GM12874 (cell line): ENCODE measurements at regions not wholly inside any gene's neighbourhood (a gene's known extent, or its start where the extent isn't known, plus 50 kb on each side); places are given as distances from the start of the nearest gene placed in this dataset.

ENCODE experiments used
- TF ChIP-seq, protein P1 (sequence below): IDR thresholded peaks from 2 replicates; pipeline ENCODE4 v1.5.1; 2011; ENCODE audit warnings: low read depth, mild to moderate bottlenecking, control low read depth, low read length, moderate library complexity; ENCODE audit not compliant: insufficient read depth

DNA sequence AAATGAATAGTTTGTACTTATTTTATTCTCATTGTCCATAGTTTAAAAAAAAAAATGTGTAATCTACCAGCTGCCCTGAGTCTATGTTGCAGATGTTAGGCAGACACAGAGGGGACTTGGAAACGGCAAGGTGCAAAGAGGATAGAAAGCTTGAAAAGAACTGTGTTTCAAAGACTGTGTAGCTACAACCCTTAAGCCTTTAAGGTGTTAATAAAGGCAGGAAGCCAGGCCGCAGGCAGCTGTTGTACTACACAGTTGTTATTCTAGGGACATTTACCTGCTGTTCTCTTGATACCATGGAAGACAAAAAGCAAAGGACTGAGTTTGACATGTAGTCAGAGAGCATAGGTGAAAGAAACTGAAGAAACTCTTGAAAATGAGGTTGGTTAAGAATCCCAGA lies 440.0 kb downstream of the TUSC7 start:
- TF ChIP-seq, protein P1, sequence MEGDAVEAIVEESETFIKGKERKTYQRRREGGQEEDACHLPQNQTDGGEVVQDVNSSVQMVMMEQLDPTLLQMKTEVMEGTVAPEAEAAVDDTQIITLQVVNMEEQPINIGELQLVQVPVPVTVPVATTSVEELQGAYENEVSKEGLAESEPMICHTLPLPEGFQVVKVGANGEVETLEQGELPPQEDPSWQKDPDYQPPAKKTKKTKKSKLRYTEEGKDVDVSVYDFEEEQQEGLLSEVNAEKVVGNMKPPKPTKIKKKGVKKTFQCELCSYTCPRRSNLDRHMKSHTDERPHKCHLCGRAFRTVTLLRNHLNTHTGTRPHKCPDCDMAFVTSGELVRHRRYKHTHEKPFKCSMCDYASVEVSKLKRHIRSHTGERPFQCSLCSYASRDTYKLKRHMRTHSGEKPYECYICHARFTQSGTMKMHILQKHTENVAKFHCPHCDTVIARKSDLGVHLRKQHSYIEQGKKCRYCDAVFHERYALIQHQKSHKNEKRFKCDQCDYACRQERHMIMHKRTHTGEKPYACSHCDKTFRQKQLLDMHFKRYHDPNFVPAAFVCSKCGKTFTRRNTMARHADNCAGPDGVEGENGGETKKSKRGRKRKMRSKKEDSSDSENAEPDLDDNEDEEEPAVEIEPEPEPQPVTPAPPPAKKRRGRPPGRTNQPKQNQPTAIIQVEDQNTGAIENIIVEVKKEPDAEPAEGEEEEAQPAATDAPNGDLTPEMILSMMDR: no peak

DNA sequence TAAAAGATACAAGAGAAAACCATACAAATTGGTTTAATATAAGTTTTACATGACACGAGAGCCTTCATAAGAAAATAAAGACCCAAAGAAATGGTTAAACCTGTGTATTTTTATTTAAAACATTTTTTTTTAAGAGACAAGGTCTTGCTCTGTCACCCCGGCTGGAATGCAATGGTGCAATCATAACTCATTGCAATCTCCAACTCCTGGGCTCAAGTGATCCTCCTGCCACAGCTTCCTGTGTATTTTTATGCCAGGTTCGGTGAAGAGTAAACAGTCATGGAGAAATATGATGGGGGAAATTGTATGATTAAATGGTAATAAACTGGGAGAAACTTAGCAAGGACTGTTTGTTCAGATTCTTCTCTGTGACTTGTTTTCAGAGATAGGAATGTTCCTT lies 441.0 kb downstream of the TUSC7 start:
- TF ChIP-seq, protein P1: no peak

DNA sequence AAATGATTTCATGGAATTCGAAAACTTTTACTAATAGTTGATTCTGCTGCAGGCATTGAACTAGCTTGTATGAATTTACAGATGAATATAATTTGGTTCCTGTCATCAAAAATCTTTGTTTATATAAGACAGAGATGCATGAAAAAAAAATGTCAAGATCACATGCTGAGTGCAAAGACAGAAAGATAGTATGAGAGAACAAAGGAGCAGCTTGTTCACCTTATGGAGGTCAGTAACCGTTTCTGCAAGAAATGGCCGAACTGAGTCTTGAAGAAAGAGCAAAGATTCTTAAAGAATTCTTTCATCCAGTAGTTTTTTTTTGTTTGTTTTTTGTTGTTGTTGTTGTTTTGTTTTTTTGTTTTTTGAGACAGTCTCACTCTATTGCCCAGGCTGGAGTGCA lies 450.6 kb downstream of the TUSC7 start:
- TF ChIP-seq, protein P1: no peak

DNA sequence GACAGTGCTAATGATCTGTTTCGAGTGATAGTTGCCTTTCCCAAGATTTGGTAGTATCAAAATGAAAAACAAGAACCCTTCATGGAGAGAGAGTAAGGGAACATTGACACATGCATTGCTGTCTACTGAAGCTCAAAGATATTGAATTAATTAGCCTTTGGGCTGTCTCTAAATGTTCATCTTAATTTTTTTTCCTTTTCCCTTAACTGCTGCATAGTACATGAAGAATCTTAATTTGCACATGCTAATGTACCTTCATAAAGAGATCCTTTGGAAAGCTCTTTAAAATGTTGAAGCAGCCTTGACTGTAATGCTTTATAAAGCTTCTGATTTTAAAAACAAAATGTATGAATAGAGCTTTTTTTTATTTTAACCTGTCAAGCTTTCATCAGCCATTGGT lies 452.2 kb downstream of the TUSC7 start:
- TF ChIP-seq, protein P1: no peak

DNA sequence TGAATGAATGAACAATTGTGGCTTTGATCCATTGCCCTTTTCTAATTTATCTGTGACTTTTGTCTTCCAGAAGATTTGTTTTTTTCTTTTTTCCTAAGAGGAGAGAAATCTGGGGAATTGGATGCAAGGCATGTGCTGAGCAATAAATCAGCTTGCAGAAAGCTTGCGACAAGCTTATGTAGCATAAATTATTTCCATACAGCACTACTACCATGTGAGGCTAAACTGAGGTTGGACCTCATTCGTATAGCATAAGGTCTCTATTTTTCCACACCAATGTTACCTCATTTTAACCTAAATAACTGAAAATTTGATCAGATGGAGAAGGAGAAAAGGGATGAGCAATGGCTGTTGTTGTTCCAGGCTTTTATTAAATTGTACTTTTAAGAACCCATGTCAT lies 455.6 kb downstream of the TUSC7 start:
- TF ChIP-seq, protein P1: no peak

DNA sequence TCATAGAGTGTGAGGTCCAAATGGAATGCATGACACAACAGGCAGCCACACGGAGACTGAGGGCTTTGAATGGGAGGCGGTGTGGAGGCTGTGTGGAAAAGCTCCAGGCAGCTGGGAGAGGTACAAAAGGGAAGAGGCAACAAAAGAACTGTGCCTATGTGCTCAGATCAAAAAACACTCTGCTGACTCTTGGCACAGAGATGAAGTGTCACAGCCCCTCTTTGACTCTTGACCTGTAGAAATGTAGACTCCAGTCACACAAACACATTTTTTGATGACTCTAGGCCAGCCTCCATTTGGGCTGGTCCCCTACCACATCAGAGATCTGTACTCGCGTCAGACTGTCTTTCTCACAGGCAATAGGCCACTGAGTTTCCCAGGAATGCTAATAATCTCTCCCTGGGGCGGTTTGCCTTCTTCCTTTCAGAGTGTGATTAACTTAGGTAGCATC lies 456.0 kb downstream of the TUSC7 start:
- TF ChIP-seq, protein P1: no peak

DNA sequence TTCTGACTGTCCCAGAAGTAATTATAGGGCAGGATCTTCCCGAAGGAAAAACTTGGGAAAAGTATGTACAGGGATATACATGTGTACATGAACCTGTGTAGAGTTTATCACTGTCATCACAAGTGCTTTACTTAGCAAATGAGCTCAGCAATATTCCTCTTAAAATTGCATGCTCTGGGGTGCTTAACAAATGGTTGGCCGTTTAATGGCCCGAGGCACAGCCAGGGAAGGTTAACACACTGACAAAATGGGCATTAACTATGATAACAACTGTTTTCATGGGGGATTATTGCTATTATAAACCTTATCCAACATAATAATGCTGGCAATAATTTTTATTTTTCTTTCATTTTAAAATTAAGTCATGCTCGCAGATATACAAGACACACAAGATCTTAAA lies 459.3 kb downstream of the TUSC7 start:
- TF ChIP-seq, protein P1: no peak

DNA sequence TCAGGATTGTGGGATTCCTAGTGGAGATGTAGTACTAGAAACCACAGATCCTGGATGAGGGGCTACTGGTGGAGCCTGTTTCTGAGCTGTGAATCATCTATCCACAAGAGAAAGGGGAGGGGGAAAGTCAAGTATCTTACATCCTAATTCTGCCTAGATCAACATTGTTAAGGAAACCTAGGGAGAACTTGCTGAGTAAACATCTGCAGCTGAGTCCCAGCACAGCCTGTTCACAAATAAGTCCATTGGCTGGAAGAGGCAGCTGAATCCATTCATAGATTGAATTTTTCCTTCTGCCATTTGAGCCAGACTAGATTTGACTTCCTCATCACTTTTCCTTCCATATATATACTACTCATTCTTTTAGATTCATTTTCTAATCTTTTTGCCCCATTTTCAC lies 460.5 kb downstream of the TUSC7 start:
- TF ChIP-seq, protein P1: no peak
